GM18858 (cell line): ENCODE measurements at regions not wholly inside any gene's neighbourhood (a gene's known extent, or its start where the extent isn't known, plus 50 kb on each side); places are given as distances from the start of the nearest gene placed in this dataset.
"Not testable (repeated sequence)": the region's sequence is repeated elsewhere in the genome, so short reads cannot be mapped to it uniquely, and the experiment has no call there.

Experiments
- ATAC-seq: cut with Tn5 transposase; IDR thresholded peaks from one replicate; pipeline ENCODE4 v1.9.1; 2021; ENCODE audit not compliant: unreplicated experiment

DNA sequence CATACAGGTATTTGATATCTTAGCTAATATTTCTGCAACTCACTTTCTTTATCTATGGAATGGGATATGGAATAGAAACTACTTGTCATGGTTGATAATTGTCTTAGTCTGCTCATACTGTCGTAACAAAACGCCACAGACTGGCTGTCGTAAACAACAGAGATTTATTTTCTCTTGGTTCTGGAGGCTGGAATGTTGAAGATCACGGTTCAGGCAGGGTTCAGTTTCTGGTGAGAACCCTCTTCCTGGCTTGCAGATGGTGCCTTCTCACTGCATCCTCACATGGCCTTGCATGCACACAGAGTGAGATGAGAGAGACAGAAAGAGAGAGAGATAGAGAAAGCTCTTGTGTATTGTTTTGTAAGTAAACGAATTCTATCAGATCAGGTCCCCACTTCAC is 332.7 kb upstream of the MAGI2 start:
- no peak for ATAC-seq

GRCh38 chr7:79785556-79785955 is 332.1 kb upstream of the MAGI2 start:
- no peak for ATAC-seq

GRCh38 chr7:79782906-79783305 is 329.4 kb upstream of the MAGI2 start:
- no peak for ATAC-seq

- ATAC-seq: no peak
Measured at GRCh38 chr7:79782256-79782655, 328.8 kb upstream of the MAGI2 start.

DNA sequence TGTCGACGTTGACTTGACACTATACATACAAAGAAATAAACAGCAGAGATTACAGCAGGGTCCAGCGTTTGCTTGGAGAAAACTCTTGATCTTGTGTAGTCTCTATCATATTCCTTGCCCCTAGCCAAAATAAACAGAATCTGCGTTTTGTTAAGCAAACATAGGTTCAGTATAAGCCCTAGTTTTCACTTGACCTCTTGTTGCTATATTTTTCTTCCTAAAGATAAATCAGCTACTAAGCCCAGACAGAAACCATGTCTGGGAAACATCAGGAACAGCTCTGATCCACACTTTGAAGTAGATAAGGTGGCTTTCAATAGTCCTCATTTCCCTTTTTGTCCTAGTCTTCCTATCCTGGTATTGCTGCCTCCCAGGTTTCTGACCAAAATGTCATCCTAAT is 328.2 kb upstream of the MAGI2 start:
- ATAC-seq: no peak

- ATAC-seq: no peak
Measured at GRCh38 chr7:79778786-79779770, 325.6 kb upstream of the MAGI2 start.

- no peak for ATAC-seq
Measured at GRCh38 chr7:79775911-79776310, 322.4 kb upstream of the MAGI2 start.

DNA sequence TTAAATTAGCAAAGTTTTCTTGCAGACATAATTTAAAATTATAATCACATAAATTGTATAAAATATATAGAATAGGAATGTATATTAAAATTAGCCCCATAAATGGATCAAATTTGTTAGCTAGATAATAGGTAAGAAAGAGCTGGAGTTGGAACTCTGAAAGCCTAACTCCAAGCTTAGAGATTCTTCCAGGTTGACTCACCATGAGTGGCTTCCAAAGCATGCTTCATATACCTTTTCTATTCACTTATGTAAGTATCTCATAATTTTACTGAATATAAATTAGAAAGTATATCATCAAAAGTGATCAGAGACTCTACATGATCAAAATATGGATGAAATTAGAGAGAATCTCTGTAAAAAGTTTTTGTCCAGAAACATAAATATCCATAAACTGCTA is 320.7 kb upstream of the MAGI2 start:
- ATAC-seq: no peak

DNA sequence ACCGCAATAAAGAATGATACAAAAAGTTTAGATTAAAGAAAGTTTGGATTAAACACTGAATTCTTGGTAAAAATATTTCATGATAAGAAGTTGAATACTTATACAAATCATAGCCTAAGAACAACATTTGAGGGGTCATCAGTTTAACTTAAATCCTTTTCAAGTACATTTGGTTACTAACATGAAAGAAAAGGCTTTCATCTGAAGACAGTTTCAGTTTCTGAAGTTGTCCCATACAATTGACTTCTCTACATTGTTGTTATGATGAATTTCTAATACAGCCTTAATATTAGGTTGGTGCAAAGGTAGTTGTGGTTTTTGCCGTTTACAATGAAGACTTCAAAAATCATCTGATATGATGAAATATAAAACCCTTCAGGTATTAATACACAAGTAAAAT is 317.5 kb upstream of the MAGI2 start:
- no peak for ATAC-seq

GRCh38 chr7:79770063-79770462 is 316.6 kb upstream of the MAGI2 start:
- no peak for ATAC-seq

GRCh38 chr7:79767876-79768560 is 314.6 kb upstream of the MAGI2 start:
- ATAC-seq: not testable (repeated sequence)

DNA sequence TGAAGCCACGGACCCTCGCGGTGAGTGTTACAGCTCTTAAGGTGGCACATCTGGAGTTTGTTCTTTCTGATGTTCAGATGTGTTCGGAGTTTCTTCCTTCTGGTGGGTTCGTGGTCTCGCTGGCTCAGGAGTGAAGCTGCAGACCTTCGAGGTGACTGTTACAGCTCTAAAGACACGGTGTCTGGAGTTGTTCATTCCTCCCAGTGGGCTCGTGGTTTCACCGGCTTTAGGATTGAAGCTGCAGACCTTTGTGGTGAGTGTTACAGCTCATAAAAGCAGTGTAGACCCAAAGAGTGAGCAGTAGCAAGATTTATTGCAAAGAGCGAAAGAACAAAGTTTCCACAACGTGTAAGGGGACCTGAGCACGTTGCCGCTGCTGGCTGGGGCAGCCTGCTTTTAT is 313.7 kb upstream of the MAGI2 start:
- not testable (repeated sequence) for ATAC-seq

- ATAC-seq: no peak
Measured at GRCh38 chr7:79761876-79762429, 308.5 kb upstream of the MAGI2 start.

DNA sequence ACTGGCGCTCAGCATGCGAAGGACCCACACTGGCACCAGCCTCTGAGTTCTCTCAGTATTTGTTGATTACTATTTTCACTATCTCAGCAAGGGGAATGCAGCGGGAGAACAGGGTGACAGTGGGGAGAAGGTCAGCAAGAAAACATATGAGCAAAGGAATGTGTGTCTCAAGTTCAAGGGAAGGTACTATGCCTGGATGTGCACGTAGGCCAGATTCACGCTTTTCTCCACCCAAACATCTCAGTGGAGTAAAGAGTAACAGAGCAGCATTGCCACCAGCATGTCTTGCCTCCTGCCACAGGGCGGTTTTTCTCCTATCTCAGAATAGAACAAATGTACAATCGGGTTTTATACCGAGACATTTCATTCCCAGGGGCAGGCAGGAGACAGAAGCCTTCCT is 297.5 kb upstream of the MAGI2 start:
- ATAC-seq: not testable (repeated sequence)

DNA sequence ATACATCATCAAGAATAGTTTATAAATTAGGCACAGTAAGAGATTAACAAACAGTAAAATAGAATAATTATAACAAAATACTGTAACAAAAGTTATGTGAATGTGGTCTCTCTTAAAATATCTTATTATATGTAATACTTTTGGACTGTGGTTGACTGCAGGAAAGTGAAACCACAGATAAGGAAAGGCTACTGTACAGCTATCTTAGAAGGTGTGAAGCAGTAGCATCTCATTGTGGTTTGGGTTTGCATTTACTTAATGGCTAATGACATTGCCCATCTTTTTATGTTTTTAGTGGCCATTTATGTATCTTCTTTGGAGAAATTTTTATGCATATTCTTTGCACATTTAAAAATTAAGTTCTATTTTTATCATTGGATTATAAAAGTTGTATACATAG is 296.4 kb upstream of the MAGI2 start:
- ATAC-seq: no peak

- ATAC-seq: no peak
Measured at GRCh38 chr7:79741684-79742083, 288.2 kb upstream of the MAGI2 start.

- no peak for ATAC-seq
Measured at GRCh38 chr7:79740076-79740475, 286.6 kb upstream of the MAGI2 start.

DNA sequence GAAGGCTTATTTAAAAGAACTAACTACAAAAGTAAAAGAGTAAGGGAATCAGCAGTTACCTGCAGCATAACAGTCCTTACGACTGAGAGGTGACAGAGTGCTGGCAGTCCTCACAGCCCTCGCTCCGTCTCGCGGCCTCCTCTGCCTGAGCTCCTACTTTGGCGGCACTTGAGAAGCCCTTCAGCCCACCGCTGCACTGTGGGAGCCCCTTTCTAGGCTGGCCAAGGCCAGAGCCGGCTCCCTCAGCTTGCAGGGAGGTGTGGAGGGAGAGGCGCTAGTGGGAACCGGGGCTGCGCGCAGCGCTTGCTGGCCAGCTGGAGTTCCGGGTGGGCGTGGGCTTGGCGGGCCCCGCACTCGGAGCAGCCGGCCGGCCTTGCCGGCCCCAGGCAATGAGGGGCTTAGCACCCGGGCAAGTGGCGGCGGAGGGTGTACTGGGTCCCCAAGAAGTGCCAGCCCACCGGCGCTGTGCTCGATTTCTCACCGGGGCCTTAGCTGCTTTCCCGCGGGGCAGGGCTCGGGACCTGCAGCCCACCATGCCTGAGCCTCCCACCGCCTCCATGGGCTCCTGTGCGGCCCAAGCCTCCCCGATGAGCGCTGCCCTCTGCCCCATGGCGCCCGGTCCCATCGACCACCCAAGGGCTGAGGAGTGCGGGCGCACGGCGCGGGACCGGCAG is 285.7 kb upstream of the MAGI2 start:
- ATAC-seq: not testable (repeated sequence)

DNA sequence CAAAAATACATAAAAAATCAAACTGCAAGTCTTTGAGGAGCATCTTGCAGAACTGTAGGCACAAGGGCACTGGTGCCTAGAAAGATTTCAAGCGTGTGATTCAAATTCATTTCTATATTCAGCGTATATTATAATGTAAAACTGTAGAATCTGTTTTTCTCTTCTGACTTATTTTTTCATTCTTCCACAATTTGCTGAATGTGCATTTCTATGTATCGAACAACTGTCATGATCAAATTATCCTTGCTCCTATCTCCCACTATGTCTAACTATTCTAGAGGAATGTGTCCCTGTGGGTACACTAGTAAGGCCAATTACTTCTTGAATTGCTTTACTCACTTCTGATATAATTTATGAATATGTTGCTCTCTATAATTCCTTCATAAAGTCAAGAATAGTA is 283.0 kb upstream of the MAGI2 start:
- no peak for ATAC-seq

DNA sequence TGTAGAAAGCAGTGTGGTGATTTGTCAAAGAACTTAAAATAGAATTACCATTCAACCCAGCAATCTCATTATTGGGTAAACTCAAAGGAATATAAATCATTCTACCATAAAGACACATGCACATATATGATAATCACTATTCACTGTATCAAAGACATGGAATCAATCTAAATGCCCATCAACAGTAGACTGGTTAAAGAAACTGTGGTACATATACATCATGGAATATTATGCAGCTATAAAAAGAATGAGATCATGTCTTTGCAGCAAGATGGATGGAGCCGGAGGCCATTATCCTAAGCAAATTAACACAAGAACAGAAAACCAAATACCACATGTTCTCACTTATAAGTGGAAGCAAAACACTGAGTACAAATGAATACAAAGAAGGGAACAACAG is 281.5 kb upstream of the MAGI2 start:
- no peak for ATAC-seq

DNA sequence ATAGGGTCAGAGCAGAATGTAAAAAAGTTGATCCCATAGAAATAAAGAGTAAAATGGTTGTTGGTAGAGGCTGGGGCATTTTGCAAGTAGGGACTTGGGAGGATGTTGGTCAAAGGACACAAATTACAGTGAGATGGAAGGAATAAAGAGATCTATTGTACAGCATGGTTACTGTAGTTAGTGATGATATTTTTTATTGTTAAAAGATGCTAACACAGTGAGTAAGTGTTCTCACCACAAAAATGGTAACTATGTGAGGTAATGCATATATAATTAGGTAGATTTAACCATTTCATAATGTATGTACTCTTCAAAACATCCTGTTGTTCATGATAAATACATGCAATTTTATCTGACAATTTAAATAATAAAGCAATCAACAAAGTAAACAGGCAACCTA is 280.7 kb upstream of the MAGI2 start:
- no peak for ATAC-seq
